AG09309 (cell line): ENCODE measurements at regions not wholly inside any gene's neighbourhood (a gene's known extent, or its start where the extent isn't known, plus 50 kb on each side); places are given as distances from the start of the nearest gene placed in this dataset.

Experiments used
- DNase-seq: peaks from one replicate; pipeline ENCODE4 v3.0.0-alpha.2; 2010; ENCODE audit warnings: low read depth
- H3K4me3 ChIP-seq: 2 replicates; pipeline ENCODE4 v1.5.1; 2011; ENCODE audit warnings: mild to moderate bottlenecking, low read depth, low read length, moderate library complexity; ENCODE audit not compliant: control insufficient read depth
- CTCF ChIP-seq: IDR thresholded peaks from 2 replicates; pipeline ENCODE4 v1.5.1; 2011; ENCODE audit warnings: mild to moderate bottlenecking, low read depth, low read length, inconsistent platforms; ENCODE audit not compliant: insufficient read depth, control insufficient read depth; ENCODE audit errors: missing control alignments

GRCh38 chr3:152176998-152177397, 91.7 kb upstream of the MBNL1 start:
- no peak for TF ChIP-seq CTCF
- DNase-seq, result no peak

GRCh38 chr3:152177757-152178156, 91.0 kb upstream of the MBNL1 start:
- H3K4me3 ChIP-seq, result no peak overlapping the region
- no peak for TF ChIP-seq CTCF
- DNase-seq, result no peak

More at GRCh38 chr3:152176998-152177397, 91.7 kb upstream of the MBNL1 start:
- H3K4me3 ChIP-seq, result no peak overlapping the region

DNA sequence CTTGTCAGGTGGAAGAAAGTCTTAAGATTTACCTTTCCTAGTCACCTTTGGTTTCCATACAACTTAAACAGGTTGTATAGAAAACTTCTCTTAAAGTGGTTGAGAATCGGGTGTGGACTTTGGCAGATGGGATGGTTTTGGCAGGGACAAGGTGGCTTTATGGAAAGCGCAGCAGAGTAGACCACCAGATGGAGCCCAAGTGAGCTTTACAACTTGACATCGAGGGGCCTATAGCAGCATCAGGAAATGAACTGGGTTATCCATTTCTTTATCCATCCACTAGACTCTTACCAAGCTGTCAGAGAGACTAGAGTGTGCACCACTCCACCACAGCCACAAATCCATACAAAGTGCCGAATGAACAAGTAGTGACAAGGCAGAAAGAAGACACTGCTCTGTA, 85.3 kb upstream of the MBNL1 start:
- TF ChIP-seq CTCF, result peak; percentile 27
- H3K4me3 ChIP-seq, result no peak overlapping the region
- no peak for DNase-seq

GRCh38 chr3:152184971-152185686, 83.6 kb upstream of the MBNL1 start:
- DNase-seq, result no peak
- H3K4me3 ChIP-seq, result no peak overlapping the region
- no peak for TF ChIP-seq CTCF

- no peak for TF ChIP-seq CTCF
- DNase-seq, result peak; percentile 42
- no peak overlapping the region for H3K4me3 ChIP-seq
Measured at GRCh38 chr3:152185891-152186630, 82.7 kb upstream of the MBNL1 start.

DNA sequence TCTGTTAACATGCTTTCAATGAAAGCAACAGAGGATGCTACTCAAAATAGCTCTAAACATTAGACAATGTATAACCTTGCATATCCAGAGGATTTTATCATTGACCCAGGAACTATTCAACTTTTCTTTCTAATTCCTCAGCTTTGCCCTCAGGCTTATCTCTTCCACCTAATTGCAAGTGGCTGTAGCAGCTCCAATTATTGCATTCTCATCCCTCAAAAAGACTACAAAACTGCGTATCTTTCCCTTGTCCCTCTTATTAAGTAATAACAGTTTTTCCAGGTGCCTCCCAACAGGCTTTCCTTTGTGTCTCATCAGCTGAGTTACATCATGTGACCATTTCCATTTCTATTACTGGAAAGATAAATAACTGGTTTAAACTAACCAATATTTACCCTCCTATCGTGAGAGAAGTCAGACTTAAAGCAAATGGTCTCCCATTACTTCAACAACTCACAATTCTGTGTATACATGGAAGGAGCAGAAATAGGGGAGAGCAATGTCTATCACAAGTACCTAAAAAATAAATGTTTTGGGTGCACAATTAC, 78.0 kb upstream of the MBNL1 start:
- H3K4me3 ChIP-seq, result no peak overlapping the region
- TF ChIP-seq CTCF, result no peak
- DNase-seq, result no peak
